Smooth muscle cell (in vitro differentiated cells): ENCODE measurements at regions not wholly inside any gene's neighbourhood (a gene's known extent, or its start where the extent isn't known, plus 50 kb on each side); places are given as distances from the start of the nearest gene placed in this dataset.
A peak's percentile ranks its signal among the peaks of the same experiment; 100 is the strongest.

Experiments
- DNase-seq: peaks from one replicate; lab custom pipeline; 2025; ENCODE audit not compliant: unreplicated experiment; lab: John Stamatoyannopoulos, UW
- H2AFZ ChIP-seq: fragments of 200-600 bp; sonication (generic); 2 replicates; pipeline ENCODE4 v1.6.0; 2016; ENCODE audit warnings: antibody characterized with exemption, low read depth, mild to moderate bottlenecking
- H3F3A ChIP-seq: fragments of 200-600 bp; sonication (generic); 2 replicates; pipeline ENCODE4 v1.6.0; 2017; ENCODE audit warnings: antibody characterized with exemption, low read depth
- H3K27ac ChIP-seq: fragments of 200-600 bp; sonication (generic); 2 replicates; pipeline ENCODE4 v1.5.1; 2016; ENCODE audit warnings: low read depth, mild to moderate bottlenecking
- H3K27me3 ChIP-seq: fragments of 200-600 bp; sonication (generic); 2 replicates; pipeline ENCODE4 v1.6.1; 2016; ENCODE audit warnings: low read depth, mild to moderate bottlenecking
- H3K36me3 ChIP-seq: fragments of 200-600 bp; sonication (generic); 2 replicates; pipeline ENCODE4 v1.5.1; 2016; ENCODE audit warnings: low read depth
- H3K4me1 ChIP-seq: fragments of 200-600 bp; sonication (generic); 2 replicates; pipeline ENCODE4 v1.5.1; 2016; ENCODE audit warnings: low read depth
- H3K4me2 ChIP-seq: fragments of 200-600 bp; sonication (generic); 2 replicates; pipeline ENCODE4 v1.6.0; 2016; ENCODE audit warnings: mild to moderate bottlenecking
- H3K4me3 ChIP-seq: fragments of 200-600 bp; sonication (generic); 2 replicates; pipeline ENCODE4 v1.5.1; 2016; ENCODE audit warnings: mild to moderate bottlenecking
- H3K79me2 ChIP-seq: fragments of 200-600 bp; sonication (generic); 2 replicates; pipeline ENCODE4 v1.6.0; 2016; ENCODE audit warnings: low read depth, mild to moderate bottlenecking
- H3K9ac ChIP-seq: fragments of 200-600 bp; sonication (generic); 2 replicates; pipeline ENCODE4 v1.6.0; 2016; ENCODE audit warnings: low read depth
- H3K9me3 ChIP-seq: fragments of 200-600 bp; sonication (generic); replicated peaks from 2 replicates; pipeline ENCODE4 v1.5.1; 2016; ENCODE audit warnings: low read depth
- H4K20me1 ChIP-seq: fragments of 200-600 bp; sonication (generic); 2 replicates; pipeline ENCODE4 v1.6.0; 2016; ENCODE audit warnings: low read depth
- CTCF ChIP-seq: fragments of 200-600 bp; sonication (generic); IDR thresholded peaks from 2 replicates; pipeline ENCODE4 v1.5.1; 2017; ENCODE audit warnings: borderline replicate concordance, mild to moderate bottlenecking, antibody characterized with exemption; ENCODE audit not compliant: insufficient read depth, poor library complexity, severe bottlenecking
- WGBS: methylation state at CpG from one replicate; pipeline ENCODE4 v1.1.7; 2016; ENCODE audit warnings: low lambda C conversion rate; 5-methylcytosine and 5-hydroxymethylcytosine counted together

- WGBS = 85% methylated on average over 9 of the region's 9 CpGs
- H3K4me3 ChIP-seq = no peak overlapping the region
- no peaks in the 10 kb centered on the region for H3F3A ChIP-seq
- no peaks in the 10 kb centered on the region for H3K4me1 ChIP-seq
- H3K9ac ChIP-seq = no peak overlapping the region
- H3K9me3 ChIP-seq = peaks cover 7% of the 10 kb centered on the region
- no peak for TF ChIP-seq CTCF
- no peak overlapping the region for H3K27ac ChIP-seq
- H3K27me3 ChIP-seq = no peaks in the 10 kb centered on the region
- DNase-seq = no peak
- no peak overlapping the region for H3K4me2 ChIP-seq
- no peaks in the 10 kb centered on the region for H3K36me3 ChIP-seq
- H2AFZ ChIP-seq = no peak overlapping the region
- H3K79me2 ChIP-seq = no peaks in the 10 kb centered on the region
- no peaks in the 10 kb centered on the region for H4K20me1 ChIP-seq
Observed at GRCh38 chr14:42311876-42312275, 705.2 kb downstream of the LRFN5 start.

- H3K4me1 ChIP-seq = no peaks in the 10 kb centered on the region
- H3K36me3 ChIP-seq = no peaks in the 10 kb centered on the region
- peaks cover 13% of the 10 kb centered on the region for H3K9me3 ChIP-seq
- H3K4me2 ChIP-seq = no peak overlapping the region
- H3K4me3 ChIP-seq = no peak overlapping the region
- H3K9ac ChIP-seq = no peak overlapping the region
- no peaks in the 10 kb centered on the region for H3K27me3 ChIP-seq
- no peak for DNase-seq
- TF ChIP-seq CTCF = no peak
- 93% methylated on average over 5 of the region's 5 CpGs for WGBS
- H3K27ac ChIP-seq = no peak overlapping the region
- H2AFZ ChIP-seq = no peak overlapping the region
- no peaks in the 10 kb centered on the region for H3F3A ChIP-seq
- H3K79me2 ChIP-seq = no peaks in the 10 kb centered on the region
- H4K20me1 ChIP-seq = no peaks in the 10 kb centered on the region
Observed at GRCh38 chr14:42307239-42307825, 700.7 kb downstream of the LRFN5 start.

- H3F3A ChIP-seq = no peaks in the 10 kb centered on the region
- H3K36me3 ChIP-seq = no peaks in the 10 kb centered on the region
- no peak for TF ChIP-seq CTCF
- H4K20me1 ChIP-seq = no peaks in the 10 kb centered on the region
- WGBS = 84% methylated on average over 2 of the region's 2 CpGs
- no peak overlapping the region for H3K27ac ChIP-seq
- DNase-seq = no peak
- H2AFZ ChIP-seq = peak overlapping the region; percentile 27
- no peaks in the 10 kb centered on the region for H3K9me3 ChIP-seq
- no peak overlapping the region for H3K4me3 ChIP-seq
- no peaks in the 10 kb centered on the region for H3K79me2 ChIP-seq
- H3K9ac ChIP-seq = no peak overlapping the region
- H3K27me3 ChIP-seq = no peaks in the 10 kb centered on the region
- H3K4me2 ChIP-seq = no peak overlapping the region
- H3K4me1 ChIP-seq = no peaks in the 10 kb centered on the region
Observed at GRCh38 chr14:42299692-42300091, 693.0 kb downstream of the LRFN5 start.

GRCh38 chr14:42293180-42293579, 686.5 kb downstream of the LRFN5 start:
- Histone ChIP-seq H2AFZ (no peak overlapping the region), H3K9ac (no peak overlapping the region), H3F3A (no peaks in the 10 kb centered on the region), H3K4me3 (no peak overlapping the region), H3K27me3 (no peaks in the 10 kb centered on the region), H3K4me1 (no peaks in the 10 kb centered on the region), H3K36me3 (no peaks in the 10 kb centered on the region), H3K9me3 (no peaks in the 10 kb centered on the region), H4K20me1 (no peaks in the 10 kb centered on the region), H3K4me2 (no peak overlapping the region), H3K79me2 (no peaks in the 10 kb centered on the region), H3K27ac (no peak overlapping the region)
- 72% methylated on average over 1 of the region's 1 CpG for WGBS
- no peak for TF ChIP-seq CTCF
- DNase-seq = no peak
